SU-DHL-6 (cell line): ENCODE measurements at regions not wholly inside any gene's neighbourhood (a gene's known extent, or its start where the extent isn't known, plus 50 kb on each side); places are given as distances from the start of the nearest gene placed in this dataset.

ENCODE experiments used
- CTCF ChIP-seq: fragments of 200-600 bp; sonication (generic); IDR thresholded peaks from one replicate; pipeline ENCODE4 v1.5.1; 2017; ENCODE audit warnings: antibody characterized with exemption, mild to moderate bottlenecking, low read length, moderate library complexity; ENCODE audit not compliant: insufficient read depth, poor library complexity, severe bottlenecking
- EZH2phosphoT487 ChIP-seq: fragments of 200-600 bp; sonication (generic), shearing (Covaris generic); conservative IDR thresholded peaks from 2 replicates; pipeline ENCODE4 v1.6.1; 2018; ENCODE audit warnings: mild to moderate bottlenecking, antibody characterized with exemption, low read length, moderate library complexity, mixed read lengths

- TF ChIP-seq CTCF (no peak), EZH2phosphoT487 (no peak)
Observed at GRCh38 chr15:69912116-69912515, 185.6 kb downstream of the TLE3 start.
